ENCODE measurements at regions not wholly inside any gene's neighbourhood (a gene's known extent, or its start where the extent isn't known, plus 50 kb on each side); places are given as distances from the start of the nearest gene placed in this dataset.

DNA sequence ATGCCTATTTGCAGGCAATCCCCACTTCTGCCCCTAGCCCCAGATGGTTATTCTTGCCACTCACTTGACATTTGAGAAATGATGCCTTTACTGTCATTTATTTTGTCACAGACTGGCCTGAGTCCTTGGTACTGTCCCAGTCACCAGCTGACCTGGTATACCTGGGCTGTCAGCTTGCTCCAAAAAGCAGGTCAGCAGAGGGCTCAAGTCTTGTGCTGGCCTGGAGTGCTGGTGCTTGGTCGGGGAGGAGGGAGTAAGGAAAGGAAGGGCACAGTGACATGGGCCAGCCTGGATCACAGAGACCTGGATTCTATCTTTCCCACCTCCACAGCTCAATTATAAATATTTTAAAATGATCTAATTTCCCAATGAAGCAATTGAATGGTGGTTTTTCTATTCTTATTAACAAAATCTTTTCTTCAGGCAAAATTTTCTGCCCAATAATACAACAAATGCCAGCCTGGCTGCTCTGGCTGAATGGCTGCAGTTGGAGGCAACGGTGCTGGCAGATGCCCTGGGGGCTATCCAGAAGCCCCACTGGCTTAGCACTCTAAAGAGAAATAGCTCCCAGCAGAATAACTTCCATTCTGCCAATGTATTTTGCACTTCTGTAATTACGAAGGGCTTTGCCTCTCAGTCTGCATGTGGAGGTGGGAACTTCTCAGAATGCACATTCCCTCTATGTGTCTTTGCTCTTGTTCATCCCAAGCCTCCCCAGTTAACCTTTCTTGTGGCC, 160.6 kb downstream of the GADD45G start:
- no peaks in the 10 kb centered on the region for H3K9me3 Mint-ChIP-seq
- H3K36me3 Mint-ChIP-seq = no peaks in the 10 kb centered on the region
- DNase-seq (no peak), ATAC-seq (ENCODE audit: low read depth in 2 of 2) (no peak)
- H3K4me3 Mint-ChIP-seq = no peak overlapping the region
- no peak overlapping the region for H3K27ac Mint-ChIP-seq
- peaks cover 0 to 6% (median 0%) of the 10 kb centered on the region in 3 donors for H3K4me1 Mint-ChIP-seq
- H3K27me3 Mint-ChIP-seq = peaks cover 0 to 4% (median 0%) of the 10 kb centered on the region in 3 donors

DNA sequence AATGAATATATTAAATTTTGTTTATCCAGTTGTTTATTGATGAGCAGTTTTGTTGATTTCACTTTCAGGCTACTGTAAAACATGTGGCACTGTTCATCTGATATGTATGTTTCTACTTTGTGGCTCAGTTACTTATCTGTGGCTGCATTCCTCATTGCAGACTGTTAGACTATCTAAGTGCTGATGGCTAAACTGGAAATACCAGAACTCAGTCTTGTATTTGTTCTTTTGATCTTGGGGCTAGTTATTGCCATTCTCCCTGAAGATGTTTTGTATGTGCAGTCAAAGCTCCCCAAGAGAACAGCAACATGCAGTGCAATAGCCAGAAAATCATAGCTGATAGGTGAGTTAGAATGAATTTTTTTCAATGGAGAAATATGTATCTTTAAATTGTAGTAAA, 162.2 kb downstream of the GADD45G start:
- Mint-ChIP-seq H3K4me1 (peaks cover 5 to 12% (median 6%) of the 10 kb centered on the region in 3 donors), H3K27me3 (no peaks in the 10 kb centered on the region), H3K36me3 (no peaks in the 10 kb centered on the region), H3K9me3 (no peaks in the 10 kb centered on the region), H3K4me3 (no peak overlapping the region), H3K27ac (no peak overlapping the region)
- ATAC-seq (ENCODE audit: low read depth in 2 of 2) (no peak), DNase-seq (no peak)

DNA sequence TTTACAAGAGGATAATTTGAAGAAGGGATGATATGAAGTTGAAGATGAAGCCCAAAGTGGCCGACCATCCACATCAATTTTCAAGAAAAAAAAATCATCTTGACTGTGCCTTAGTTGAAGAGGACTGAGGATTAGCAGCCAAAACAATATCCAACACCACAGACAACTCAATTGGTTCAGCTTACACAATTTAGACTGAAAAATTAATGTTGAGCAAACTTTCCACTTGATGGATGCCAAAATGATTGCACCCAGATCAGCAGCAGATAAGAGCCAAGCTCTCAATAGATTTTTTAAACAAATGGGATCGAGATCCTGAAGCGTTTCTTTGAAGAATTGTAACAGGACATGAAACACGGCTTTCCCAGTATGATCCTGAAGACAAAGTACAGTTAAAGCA, 163.2 kb downstream of the GADD45G start:
- H3K4me3 Mint-ChIP-seq = no peak overlapping the region
- no peak for DNase-seq
- ATAC-seq (ENCODE audit: low read depth in 2 of 2) = no peak
- H3K27me3 Mint-ChIP-seq = no peaks in the 10 kb centered on the region
- no peaks in the 10 kb centered on the region for H3K9me3 Mint-ChIP-seq
- H3K27ac Mint-ChIP-seq = peak overlapping the region in 1 of 6 donors; percentile 4
- no peaks in the 10 kb centered on the region for H3K36me3 Mint-ChIP-seq
- H3K4me1 Mint-ChIP-seq = peaks cover 5 to 12% (median 6%) of the 10 kb centered on the region in 3 donors

DNA sequence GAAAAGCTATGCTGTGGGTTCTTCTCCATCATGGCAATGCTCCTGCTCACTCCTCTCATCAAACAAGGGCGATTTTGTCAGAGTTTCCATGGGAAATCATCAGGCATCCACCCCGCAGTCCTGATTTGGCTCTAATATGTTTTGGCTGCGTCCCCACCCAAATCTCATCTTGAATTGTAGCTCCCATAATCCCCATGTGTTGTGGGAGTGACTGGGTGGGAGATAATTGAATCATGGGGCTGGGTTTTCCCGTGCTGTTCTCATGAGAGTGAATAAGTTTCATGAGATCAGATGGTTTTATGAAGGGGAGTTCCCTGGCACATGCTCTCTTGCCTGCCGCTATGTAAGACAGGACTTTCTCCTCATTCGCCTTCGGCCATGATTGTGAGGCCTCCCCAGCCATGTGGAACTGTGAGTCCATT, 163.8 kb downstream of the GADD45G start:
- Mint-ChIP-seq H3K27me3 (no peaks in the 10 kb centered on the region), H3K9me3 (no peaks in the 10 kb centered on the region), H3K4me3 (no peak overlapping the region), H3K36me3 (no peaks in the 10 kb centered on the region), H3K4me1 (peaks cover 5 to 12% (median 6%) of the 10 kb centered on the region in 3 donors), H3K27ac (peak overlapping the region in 1 of 6 donors; percentile 76)
- ATAC-seq (ENCODE audit: low read depth in 2 of 2) (no peak), DNase-seq (no peak)

DNA sequence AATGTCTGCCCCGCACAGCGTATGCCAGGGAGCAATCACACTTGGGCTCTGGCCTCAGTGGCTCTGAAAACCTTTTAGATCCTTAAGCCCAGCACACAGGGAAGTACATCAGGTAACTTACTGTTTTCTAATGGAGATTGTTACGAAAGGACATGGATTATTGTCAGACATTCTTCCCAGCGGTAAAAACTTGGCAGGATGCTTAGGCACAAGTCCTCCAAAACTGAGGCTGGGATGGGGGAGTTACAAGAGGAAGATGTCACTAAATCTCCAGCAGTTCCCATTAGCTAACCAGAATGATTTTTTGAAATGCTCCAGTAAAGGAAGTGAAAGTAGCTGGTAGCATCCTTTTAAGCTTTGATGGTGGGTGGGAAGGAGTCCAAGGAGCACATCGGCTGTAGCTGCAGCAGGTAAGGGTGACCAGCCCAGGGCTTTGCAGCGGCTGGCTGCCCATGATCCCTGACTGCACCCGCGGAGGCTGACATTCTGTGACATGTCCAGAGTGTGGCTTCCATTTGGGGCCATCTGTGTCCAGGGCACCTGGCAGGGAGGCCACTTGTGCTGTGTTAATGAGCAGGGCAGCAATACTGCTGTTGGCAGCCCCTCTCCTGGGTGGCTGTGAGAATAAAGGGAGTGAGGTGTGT, 165.8 kb downstream of the GADD45G start:
- ATAC-seq (ENCODE audit: low read depth in 2 of 2) = peak in 1 of 2 donors; percentile 56
- Mint-ChIP-seq H3K4me1 (peaks cover 5 to 7% (median 6%) of the 10 kb centered on the region in 3 donors), H3K27ac (no peak overlapping the region), H3K36me3 (no peaks in the 10 kb centered on the region), H3K27me3 (no peaks in the 10 kb centered on the region), H3K9me3 (no peaks in the 10 kb centered on the region), H3K4me3 (peak overlapping the region in 2 of 8 donors; percentile 2 to 76)
- DNase-seq = no peak

DNA sequence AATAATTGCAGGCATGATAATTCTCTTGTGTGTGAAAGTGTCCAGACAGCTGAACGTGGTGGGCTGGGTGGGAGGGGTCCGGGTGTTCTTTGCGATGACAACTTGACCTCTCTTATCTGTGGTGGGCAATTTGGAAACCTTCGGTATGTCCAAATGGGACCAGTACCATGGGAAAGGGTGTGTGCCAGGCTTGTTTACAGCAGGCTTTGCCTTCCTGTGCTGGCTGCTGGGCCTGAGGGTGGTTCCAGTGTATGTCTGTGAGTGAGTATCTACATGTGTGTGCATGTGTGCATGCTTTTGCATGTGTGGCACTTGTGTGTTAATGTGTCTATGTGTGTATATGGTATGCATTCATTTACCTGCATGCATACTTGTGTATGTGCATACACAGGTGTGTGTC, 166.4 kb downstream of the GADD45G start:
- DNase-seq = no peak
- no peaks in the 10 kb centered on the region for H3K36me3 Mint-ChIP-seq
- no peak for ATAC-seq (ENCODE audit: low read depth in 2 of 2)
- no peaks in the 10 kb centered on the region for H3K9me3 Mint-ChIP-seq
- H3K27ac Mint-ChIP-seq = no peak overlapping the region
- H3K4me1 Mint-ChIP-seq = peaks cover 5 to 7% (median 6%) of the 10 kb centered on the region in 3 donors
- peaks cover 0 to 5% (median 0%) of the 10 kb centered on the region in 3 donors for H3K27me3 Mint-ChIP-seq
- H3K4me3 Mint-ChIP-seq = no peak overlapping the region

DNA sequence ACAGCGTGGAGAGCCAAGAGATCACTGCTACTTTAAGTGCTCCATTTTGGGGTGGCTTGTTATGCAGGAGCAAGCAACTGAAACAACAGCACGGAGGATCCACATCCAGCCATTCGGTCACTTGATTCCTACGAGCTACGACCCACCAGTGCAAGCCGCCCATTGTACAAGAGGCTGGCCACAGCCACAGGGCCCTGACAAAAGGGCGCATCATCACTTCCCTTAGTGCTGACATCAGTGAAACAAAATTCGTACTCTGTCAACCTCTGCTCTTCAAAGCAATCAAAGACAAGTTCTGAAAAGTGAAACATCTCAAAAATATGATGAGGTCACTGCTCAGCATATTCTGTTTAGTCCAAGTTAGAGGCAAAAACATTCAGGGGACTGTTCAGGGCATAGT, 168.4 kb downstream of the GADD45G start:
- Mint-ChIP-seq H3K27me3 (peaks cover 0 to 8% (median 0%) of the 10 kb centered on the region in 3 donors), H3K36me3 (no peaks in the 10 kb centered on the region), H3K27ac (no peak overlapping the region), H3K4me1 (peaks cover 5 to 7% (median 6%) of the 10 kb centered on the region in 3 donors), H3K9me3 (no peaks in the 10 kb centered on the region), H3K4me3 (no peak overlapping the region)
- DNase-seq = no peak
- ATAC-seq (ENCODE audit: low read depth in 2 of 2) = no peak

DNA sequence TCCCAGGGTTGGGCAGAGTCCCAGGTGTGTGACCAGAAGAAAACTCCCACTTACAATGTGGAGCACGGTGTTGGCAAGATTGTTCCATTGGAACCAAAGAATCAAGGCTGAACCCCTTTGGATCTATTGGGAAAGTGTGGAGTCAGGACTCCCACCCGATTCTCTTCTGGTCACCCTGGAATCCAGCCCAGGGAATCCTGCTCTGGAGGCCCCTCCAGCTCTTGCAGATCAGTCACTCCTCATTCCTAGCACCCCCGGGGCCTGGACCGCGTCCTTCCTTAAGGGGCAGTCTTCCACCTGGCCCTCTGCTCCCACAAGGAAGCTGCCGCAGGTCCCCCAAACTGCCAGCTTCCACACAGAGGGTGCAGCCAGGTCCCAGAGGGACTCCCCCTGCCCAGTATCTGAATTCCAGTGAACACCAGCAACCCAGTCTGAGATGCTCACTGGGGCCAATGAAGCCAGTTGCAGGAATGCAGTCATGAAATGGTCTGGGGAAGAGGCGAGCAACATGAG, 170.1 kb downstream of the GADD45G start:
- Mint-ChIP-seq H3K4me1 (peaks cover 5 to 8% (median 7%) of the 10 kb centered on the region in 3 donors), H3K9me3 (no peaks in the 10 kb centered on the region), H3K36me3 (no peaks in the 10 kb centered on the region), H3K27ac (no peak overlapping the region), H3K4me3 (no peak overlapping the region), H3K27me3 (peaks cover 0 to 8% (median 0%) of the 10 kb centered on the region in 3 donors)
- ATAC-seq (ENCODE audit: low read depth in 2 of 2) (no peak), DNase-seq (no peak)

DNA sequence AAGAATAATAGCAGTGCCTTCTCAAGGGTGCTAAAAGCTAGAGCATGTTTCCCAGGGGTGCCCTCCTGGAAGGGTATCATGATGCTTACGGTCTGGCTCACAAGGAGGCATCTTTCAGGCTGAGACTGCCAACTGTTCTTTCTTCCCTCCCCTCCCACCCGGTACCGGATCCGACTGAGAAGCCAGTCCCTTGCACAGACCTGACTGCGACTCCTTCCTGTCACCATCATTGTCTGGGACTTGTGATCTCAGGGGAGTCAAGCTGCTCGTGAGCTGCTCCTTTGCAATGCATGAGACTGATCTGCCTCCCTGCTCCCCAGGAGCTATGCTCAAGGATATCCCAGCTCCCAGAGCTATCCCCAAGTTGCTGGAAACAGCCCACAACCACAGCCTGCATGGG, 170.8 kb downstream of the GADD45G start:
- Mint-ChIP-seq H3K4me3 (no peak overlapping the region), H3K36me3 (no peaks in the 10 kb centered on the region), H3K27ac (peak overlapping the region in 1 of 6 donors; percentile 67), H3K9me3 (no peaks in the 10 kb centered on the region), H3K27me3 (peaks cover 0 to 8% (median 0%) of the 10 kb centered on the region in 3 donors), H3K4me1 (peaks cover 3 to 6% (median 4%) of the 10 kb centered on the region in 3 donors)
- ATAC-seq (ENCODE audit: low read depth in 2 of 2) (no peak), DNase-seq (no peak)

DNA sequence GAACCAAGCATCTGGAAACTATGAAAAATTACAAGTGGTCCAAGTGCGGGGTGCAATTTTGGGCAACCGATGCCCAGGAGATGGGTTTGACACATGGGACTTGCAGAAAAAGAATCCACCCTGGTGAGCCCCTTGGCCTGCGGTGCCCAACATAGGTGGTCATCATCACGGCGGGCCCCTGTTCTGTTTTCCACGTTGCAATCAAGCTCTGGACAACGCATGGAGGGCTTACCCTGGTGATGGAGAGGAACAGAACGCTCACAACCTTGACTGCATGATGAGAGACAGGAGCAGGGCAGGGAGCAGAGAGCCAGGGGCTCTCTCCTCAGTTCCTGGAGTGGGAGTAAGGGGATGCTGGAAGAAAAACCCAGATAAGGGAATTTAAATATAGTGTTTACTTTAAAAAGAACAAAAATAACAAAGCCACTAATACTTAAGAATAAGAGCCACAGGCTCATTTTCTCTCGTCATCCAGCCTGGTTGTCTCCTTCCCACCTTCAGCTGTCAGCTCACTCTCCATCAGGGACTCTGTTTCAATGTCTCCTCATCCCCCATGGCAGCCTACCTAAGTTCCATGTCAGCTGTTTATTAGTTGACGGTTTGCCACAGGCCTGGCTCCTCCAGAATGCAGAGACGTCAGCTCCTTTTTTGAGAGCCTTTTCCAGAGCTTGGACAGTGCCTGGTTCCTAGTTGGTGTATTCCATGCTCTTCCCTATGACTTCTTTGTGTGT, 172.1 kb downstream of the GADD45G start:
- DNase-seq (no peak), ATAC-seq (ENCODE audit: low read depth in 2 of 2) (no peak)
- H3K27me3 Mint-ChIP-seq = peaks cover 0 to 8% (median 0%) of the 10 kb centered on the region in 3 donors
- H3K27ac Mint-ChIP-seq = no peak overlapping the region
- H3K36me3 Mint-ChIP-seq = no peaks in the 10 kb centered on the region
- H3K9me3 Mint-ChIP-seq = no peaks in the 10 kb centered on the region
- H3K4me1 Mint-ChIP-seq = peaks cover 10 to 15% (median 11%) of the 10 kb centered on the region in 3 donors
- H3K4me3 Mint-ChIP-seq = no peak overlapping the region

DNA sequence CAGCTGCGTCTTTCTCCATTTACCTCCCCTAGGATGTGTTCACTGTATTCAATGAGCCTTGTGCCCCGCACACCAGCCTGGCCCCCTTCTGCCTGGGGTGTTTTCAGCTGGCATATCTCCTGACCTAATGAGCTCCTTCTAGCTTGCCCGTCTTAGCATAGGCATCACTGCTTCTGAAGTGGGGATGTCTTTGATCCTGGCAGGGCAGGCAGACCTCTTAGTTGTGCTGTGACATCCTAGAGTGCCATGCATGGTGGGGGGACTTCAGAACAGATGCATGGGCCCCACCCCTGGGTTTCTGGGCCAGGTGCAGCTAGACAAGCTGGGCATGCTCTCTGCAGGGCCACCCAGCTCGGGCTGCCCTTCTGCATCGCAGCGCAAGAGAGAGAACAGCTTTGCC, 172.7 kb downstream of the GADD45G start:
- no peaks in the 10 kb centered on the region for H3K9me3 Mint-ChIP-seq
- ATAC-seq (ENCODE audit: low read depth in 2 of 2) (no peak), DNase-seq (no peak)

DNA sequence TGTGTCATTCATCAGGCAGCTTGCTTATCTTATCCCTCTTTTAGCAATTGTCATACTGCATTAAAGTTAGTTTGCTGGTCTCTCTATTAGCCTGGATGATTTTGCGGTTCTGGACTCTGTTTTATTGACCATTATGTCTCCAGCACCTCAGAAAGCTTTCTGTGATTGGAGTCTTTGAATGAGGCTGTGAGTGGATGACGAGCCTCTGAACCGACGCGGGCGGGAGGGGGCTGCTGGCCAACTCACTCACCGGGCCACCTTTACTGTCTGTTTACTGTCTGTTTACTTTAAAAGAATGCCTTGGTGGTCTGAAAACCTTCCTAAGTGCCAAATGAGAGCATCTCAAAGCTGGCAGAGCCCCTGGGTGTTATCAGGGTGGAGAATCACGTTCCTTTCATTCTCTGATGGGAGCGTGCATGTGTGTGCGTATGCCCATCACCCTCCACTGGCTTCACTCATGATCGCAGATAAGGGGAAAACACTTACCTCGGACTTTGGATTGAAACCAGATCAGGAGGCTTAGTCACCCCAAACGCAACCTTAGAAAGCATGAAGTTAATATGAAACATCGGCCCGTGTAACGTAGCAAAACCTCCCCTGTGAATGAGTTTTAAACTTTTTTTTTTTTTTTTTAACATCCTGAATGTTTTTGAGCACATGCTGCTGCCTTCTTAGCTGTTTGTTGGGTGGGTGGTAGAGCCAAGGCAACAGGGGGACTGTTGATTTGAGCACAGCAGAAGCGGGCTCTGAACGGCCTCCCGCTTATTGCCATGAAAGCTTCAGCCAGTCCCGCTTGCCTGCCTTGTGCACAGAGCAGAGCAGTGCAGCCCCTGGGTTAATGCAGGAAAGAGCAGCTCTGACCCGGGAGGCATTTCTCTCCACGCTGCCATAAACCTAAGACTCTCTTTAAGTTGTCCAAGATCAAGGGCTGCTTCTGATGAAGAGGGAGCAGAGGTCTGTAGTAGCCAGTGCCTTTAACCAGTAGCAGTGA, 173.6 kb downstream of the GADD45G start:
- H3K4me1 Mint-ChIP-seq = peaks cover 17 to 23% (median 17%) of the 10 kb centered on the region in 3 donors
- no peaks in the 10 kb centered on the region for H3K9me3 Mint-ChIP-seq
- no peaks in the 10 kb centered on the region for H3K36me3 Mint-ChIP-seq
- H3K4me3 Mint-ChIP-seq = no peak overlapping the region
- DNase-seq = no peak
- peak overlapping the region in 2 of 6 donors; percentile 28 to 49 for H3K27ac Mint-ChIP-seq
- ATAC-seq (ENCODE audit: low read depth in 2 of 2) = no peak
- H3K27me3 Mint-ChIP-seq = peaks cover 0 to 8% (median 0%) of the 10 kb centered on the region in 3 donors

More for the DNA sequence above, 172.7 kb downstream of the GADD45G start:
- peaks cover 16 to 20% (median 17%) of the 10 kb centered on the region in 3 donors for H3K4me1 Mint-ChIP-seq
- H3K27me3 Mint-ChIP-seq = peaks cover 0 to 8% (median 0%) of the 10 kb centered on the region in 3 donors
- no peak overlapping the region for H3K27ac Mint-ChIP-seq
- no peaks in the 10 kb centered on the region for H3K36me3 Mint-ChIP-seq
- no peak overlapping the region for H3K4me3 Mint-ChIP-seq
